CD4-positive, alpha-beta T cell (primary cell): ENCODE measurements at regions not wholly inside any gene's neighbourhood (a gene's known extent, or its start where the extent isn't known, plus 50 kb on each side); places are given as distances from the start of the nearest gene placed in this dataset.

Experiments used
- ATAC-seq: fragments of 200-7000 bp; cut with Tn5 transposase; one replicate; pipeline ENCODE4 v1.10.0; 2022; ENCODE audit warnings: mild to moderate bottlenecking; ENCODE audit not compliant: poor library complexity
- CTCF ChIA-PET: fragments of 350-600 bp; sonication (Branson Sonifier 250); formaldehyde crosslinking; loops from one replicate; lab custom pipeline; 2021; ENCODE audit warnings: antibody characterized with exemption, inconsistent platforms; lab: Charles Lee
- POLR2A ChIA-PET: fragments of 350-600 bp; sonication (Branson Sonifier 250); formaldehyde crosslinking; loops from one replicate; lab custom pipeline; 2021; ENCODE audit warnings: antibody characterized with exemption, inconsistent platforms; lab: Charles Lee
- DNase-seq, 14 experiments: peaks; one replicate each; pipeline ENCODE4 v3.0.0-alpha.2; 2013 to 2020; ENCODE audit warnings: mixed read lengths in 2 of 14
- H3K27ac ChIP-seq, 2 donors: one replicate each; pipeline versions ENCODE4 v1.5.1 to v1.7.0; 2013; ENCODE audit warnings: low read length in 2 of 2, low read depth in 1 of 2, mild to moderate bottlenecking in 1 of 2
- H3K27me3 ChIP-seq, 2 experiments: 1 replicate in 1 of 2; 2 replicates in 1 of 2; pipeline versions ENCODE4 v1.6.1 to v1.7.0; 2013; ENCODE audit warnings: low read length in 2 of 2, control low read depth in 1 of 2, mild to moderate bottlenecking in 1 of 2, moderate library complexity in 1 of 2; ENCODE audit not compliant: insufficient read depth in 2 of 2, control insufficient read depth in 1 of 2
- H3K36me3 ChIP-seq: one replicate; pipeline ENCODE4 v1.6.1; 2013; ENCODE audit warnings: low read length, control low read depth; ENCODE audit not compliant: insufficient read depth
- H3K4me1 ChIP-seq: one replicate; pipeline ENCODE4 v1.6.1; 2013; ENCODE audit warnings: low read length, control low read depth; ENCODE audit not compliant: insufficient read depth
- H3K4me3 ChIP-seq: one replicate; pipeline ENCODE4 v1.5.1; 2013; ENCODE audit warnings: mild to moderate bottlenecking, low read length, moderate library complexity
- H3K9me3 ChIP-seq, 2 experiments: 1 replicate in 1 of 2; 2 replicates in 1 of 2; pipeline versions ENCODE4 v1.6.1 to v1.7.0; 2013; ENCODE audit warnings: low read length in 2 of 2, mild to moderate bottlenecking in 2 of 2, control low read depth in 1 of 2, moderate library complexity in 1 of 2; ENCODE audit not compliant: control insufficient read depth in 1 of 2, insufficient read depth in 1 of 2
- H3K27ac Mint-ChIP-seq: one replicate; pipeline ENCODE4 v1.8.0; 2020; ENCODE audit warnings: mixed read lengths
- H3K27me3 Mint-ChIP-seq: one replicate; pipeline ENCODE4 v1.8.0; 2021; ENCODE audit warnings: mixed read lengths
- H3K36me3 Mint-ChIP-seq: one replicate; pipeline ENCODE4 v1.8.0; 2021; ENCODE audit warnings: low read depth, mixed read lengths
- H3K4me1 Mint-ChIP-seq: one replicate; pipeline ENCODE4 v1.8.0; 2021; ENCODE audit warnings: low read depth, mixed read lengths
- H3K4me3 Mint-ChIP-seq: one replicate; pipeline ENCODE4 v1.8.0; 2020; ENCODE audit warnings: mild to moderate bottlenecking, mixed read lengths
- H3K9me3 Mint-ChIP-seq: one replicate; pipeline ENCODE4 v1.8.0; 2020; ENCODE audit warnings: mixed read lengths
- intact Hi-C, 2 experiments: fragments of 100-400 bp; cut with DNase I in 1 of 2; cut with micrococcal nuclease in 1 of 2; formaldehyde crosslinking; loops; one replicate each; pipeline versions ENCODE4 v1.15.1 to v1.9.0; 2023 to 2025; cut with DNase I, micrococcal nuclease
- TF ChIP-seq, protein P1 (sequence below): fragments of 200-600 bp; IDR thresholded peaks from one replicate; pipeline ENCODE4 v1.8.0; 2022; ENCODE audit warnings: antibody characterized with exemption, mild to moderate bottlenecking

DNA sequence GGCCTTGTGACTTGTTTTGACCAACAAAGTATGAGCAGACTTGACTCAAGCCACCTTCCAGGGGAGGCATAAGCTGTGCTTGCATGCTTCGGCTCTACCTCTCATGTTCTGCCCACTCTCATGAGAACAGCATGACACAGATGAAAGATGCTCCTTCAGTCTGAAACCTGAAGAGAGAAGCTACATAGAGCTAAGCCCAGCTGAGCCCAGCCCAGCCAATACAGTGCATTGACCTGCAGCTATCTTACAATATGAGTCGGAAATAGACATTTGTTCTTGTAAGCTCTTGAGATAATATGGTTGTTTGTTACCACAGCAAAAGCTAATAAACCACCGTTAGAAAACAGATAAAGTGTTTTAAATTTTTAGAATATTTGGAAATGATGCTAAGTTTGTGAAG lies 426.7 kb upstream of the PKDCC start:
- H3K9me3 Mint-ChIP-seq: no peaks in the 10 kb centered on the region
- ChIA-PET CTCF (no interaction called here), POLR2A (no interaction called here)
- no peak overlapping the region for H3K4me3 Mint-ChIP-seq
- Histone ChIP-seq H3K27me3 (no peaks in the 10 kb centered on the region), H3K36me3 (no peaks in the 10 kb centered on the region), H3K4me3 (no peak overlapping the region), H3K27ac (no peak overlapping the region), H3K9me3 (no peaks in the 10 kb centered on the region), H3K4me1 (no peaks in the 10 kb centered on the region)
- peaks cover 4% of the 10 kb centered on the region for H3K27me3 Mint-ChIP-seq
- ATAC-seq: no peak
- TF ChIP-seq, protein P1, sequence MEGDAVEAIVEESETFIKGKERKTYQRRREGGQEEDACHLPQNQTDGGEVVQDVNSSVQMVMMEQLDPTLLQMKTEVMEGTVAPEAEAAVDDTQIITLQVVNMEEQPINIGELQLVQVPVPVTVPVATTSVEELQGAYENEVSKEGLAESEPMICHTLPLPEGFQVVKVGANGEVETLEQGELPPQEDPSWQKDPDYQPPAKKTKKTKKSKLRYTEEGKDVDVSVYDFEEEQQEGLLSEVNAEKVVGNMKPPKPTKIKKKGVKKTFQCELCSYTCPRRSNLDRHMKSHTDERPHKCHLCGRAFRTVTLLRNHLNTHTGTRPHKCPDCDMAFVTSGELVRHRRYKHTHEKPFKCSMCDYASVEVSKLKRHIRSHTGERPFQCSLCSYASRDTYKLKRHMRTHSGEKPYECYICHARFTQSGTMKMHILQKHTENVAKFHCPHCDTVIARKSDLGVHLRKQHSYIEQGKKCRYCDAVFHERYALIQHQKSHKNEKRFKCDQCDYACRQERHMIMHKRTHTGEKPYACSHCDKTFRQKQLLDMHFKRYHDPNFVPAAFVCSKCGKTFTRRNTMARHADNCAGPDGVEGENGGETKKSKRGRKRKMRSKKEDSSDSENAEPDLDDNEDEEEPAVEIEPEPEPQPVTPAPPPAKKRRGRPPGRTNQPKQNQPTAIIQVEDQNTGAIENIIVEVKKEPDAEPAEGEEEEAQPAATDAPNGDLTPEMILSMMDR: no peak
- no peaks in the 10 kb centered on the region for H3K4me1 Mint-ChIP-seq
- no peak for DNase-seq
- no peak overlapping the region for H3K27ac Mint-ChIP-seq
- intact Hi-C loops: no loop called here
- no peaks in the 10 kb centered on the region for H3K36me3 Mint-ChIP-seq

- Histone ChIP-seq H3K4me3 (no peak overlapping the region), H3K27ac (no peak overlapping the region), H3K9me3 (no peaks in the 10 kb centered on the region), H3K36me3 (no peaks in the 10 kb centered on the region), H3K27me3 (no peaks in the 10 kb centered on the region), H3K4me1 (no peaks in the 10 kb centered on the region)
- intact Hi-C loops: no loop called here
- ATAC-seq: no peak
- TF ChIP-seq, protein P1: no peak
- H3K4me1 Mint-ChIP-seq: no peaks in the 10 kb centered on the region
- POLR2A ChIA-PET: no interaction called here
- no peaks in the 10 kb centered on the region for H3K9me3 Mint-ChIP-seq
- H3K27ac Mint-ChIP-seq: no peak overlapping the region
- no peak overlapping the region for H3K4me3 Mint-ChIP-seq
- CTCF ChIA-PET: no interaction called here
- peaks cover 4% of the 10 kb centered on the region for H3K27me3 Mint-ChIP-seq
- DNase-seq: no peak
- no peaks in the 10 kb centered on the region for H3K36me3 Mint-ChIP-seq
Measured at GRCh38 chr2:41621563-41621962, 426.3 kb upstream of the PKDCC start.

DNA sequence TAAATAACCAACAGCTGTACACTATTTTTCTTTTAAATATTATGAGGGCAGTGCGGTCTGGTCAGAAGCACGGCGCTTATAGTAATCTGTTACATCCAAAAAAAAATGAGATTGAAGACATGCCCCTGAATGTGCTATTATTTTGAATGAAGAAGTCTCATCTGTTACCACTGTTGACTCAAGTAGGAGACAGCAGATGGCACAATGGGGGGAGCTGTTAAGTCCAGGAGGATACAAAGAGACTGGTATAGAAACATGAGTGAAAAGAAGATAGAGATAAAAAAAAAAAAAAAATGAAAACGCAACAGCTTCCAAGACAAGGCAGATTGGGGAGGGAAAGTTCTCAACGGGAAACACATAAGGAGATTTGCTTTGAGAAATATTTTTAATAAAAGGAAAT lies 425.5 kb upstream of the PKDCC start:
- H3K27me3 ChIP-seq: no peaks in the 10 kb centered on the region
- no peak overlapping the region for H3K4me3 Mint-ChIP-seq
- ChIA-PET POLR2A (no interaction called here), CTCF (no interaction called here)
- no peaks in the 10 kb centered on the region for H3K9me3 ChIP-seq
- TF ChIP-seq, protein P1: no peak
- H3K36me3 Mint-ChIP-seq: no peaks in the 10 kb centered on the region
- ATAC-seq: no peak
- H3K9me3 Mint-ChIP-seq: no peaks in the 10 kb centered on the region
- DNase-seq: no peak
- no peaks in the 10 kb centered on the region for H3K36me3 ChIP-seq
- H3K27ac Mint-ChIP-seq: no peak overlapping the region
- no peak overlapping the region for H3K4me3 ChIP-seq
- intact Hi-C loops: no loop called here
- H3K4me1 ChIP-seq: no peaks in the 10 kb centered on the region
- no peak overlapping the region for H3K27ac ChIP-seq
- no peaks in the 10 kb centered on the region for H3K4me1 Mint-ChIP-seq
- peaks cover 4% of the 10 kb centered on the region for H3K27me3 Mint-ChIP-seq
